Anterior cingulate cortex (tissue), 58 donors: ENCODE measurements at regions not wholly inside any gene's neighbourhood (a gene's known extent, or its start where the extent isn't known, plus 50 kb on each side); places are given as distances from the start of the nearest gene placed in this dataset.
A peak's percentile ranks its signal among the peaks of the same experiment; 100 is the strongest.
"Not testable (repeated sequence)": the region's sequence is repeated elsewhere in the genome, so short reads cannot be mapped to it uniquely, and the experiment has no call there.

Experiments
- DNase-seq, 58 donors: peaks; one replicate each; lab custom pipeline; 2025; lab: John Stamatoyannopoulos, UW

DNA sequence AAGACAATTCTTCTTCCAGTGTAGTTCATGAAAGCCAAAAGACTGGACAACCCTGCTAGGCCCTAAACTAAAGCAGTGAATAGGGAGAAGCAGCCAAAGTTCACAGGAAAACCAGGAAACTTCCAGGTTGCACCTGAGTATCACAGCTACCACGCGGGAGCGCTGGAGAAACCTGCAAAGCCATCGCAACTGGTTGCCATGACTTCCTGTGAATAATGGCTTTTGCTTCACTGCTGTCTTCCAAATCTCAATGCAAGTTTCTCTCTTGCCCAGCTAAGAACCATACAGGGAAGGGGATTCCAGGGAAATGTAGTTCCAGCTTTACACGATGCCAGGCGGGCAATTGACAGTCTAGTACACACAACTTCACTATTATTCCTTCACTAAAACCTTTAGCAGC lies 114.1 kb downstream of the GXYLT1 start:
- no peak for DNase-seq

- DNase-seq: peak in 2 of 58 donors; percentile 1 to 3
Measured at GRCh38 chr12:42027546-42027945, 117.1 kb downstream of the GXYLT1 start.

DNA sequence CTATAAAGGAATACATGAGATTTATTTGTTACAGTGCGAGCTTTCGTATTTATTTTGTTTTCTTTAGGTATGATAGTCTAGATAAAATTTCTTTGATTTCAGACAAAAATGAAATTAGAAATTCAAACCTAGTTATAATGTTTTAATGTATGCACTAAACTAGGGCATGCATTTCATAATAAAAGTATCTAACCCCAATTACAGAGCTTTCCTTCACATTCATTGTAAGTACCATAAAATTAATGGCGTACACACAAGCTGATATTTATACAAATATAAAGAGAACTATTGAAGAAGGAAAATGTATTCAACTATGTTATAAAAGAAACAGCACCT lies 120.2 kb downstream of the GXYLT1 start:
- no peak for DNase-seq

GRCh38 chr12:42023733-42024494 lies 120.8 kb downstream of the GXYLT1 start:
- DNase-seq: peak in 57 of 58 donors; percentile 6 to 79 (median 51)

DNA sequence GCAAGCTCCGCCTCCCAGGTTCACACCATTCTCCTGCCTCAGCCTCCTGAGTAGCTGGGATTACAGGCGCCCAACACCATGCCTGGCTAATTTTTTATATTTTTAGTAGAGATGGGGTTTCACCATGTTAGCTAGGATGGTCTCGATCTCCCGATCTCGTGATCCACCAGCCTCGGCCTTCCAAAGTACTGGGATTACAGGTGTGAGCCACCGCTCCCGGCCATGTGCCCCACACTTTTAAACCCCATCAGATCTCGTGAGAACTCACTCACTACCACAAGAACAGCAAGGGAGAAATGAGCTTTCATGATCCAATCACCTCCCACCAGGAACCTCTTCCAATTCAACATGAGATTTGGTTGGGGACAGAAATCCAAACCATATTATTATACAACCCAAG lies 122.7 kb downstream of the GXYLT1 start:
- DNase-seq: not testable (repeated sequence)

GRCh38 chr12:42021469-42021868 lies 123.2 kb downstream of the GXYLT1 start:
- no peak for DNase-seq

- no peak for DNase-seq
Measured at GRCh38 chr12:42020226-42020625, 124.4 kb downstream of the GXYLT1 start.

DNA sequence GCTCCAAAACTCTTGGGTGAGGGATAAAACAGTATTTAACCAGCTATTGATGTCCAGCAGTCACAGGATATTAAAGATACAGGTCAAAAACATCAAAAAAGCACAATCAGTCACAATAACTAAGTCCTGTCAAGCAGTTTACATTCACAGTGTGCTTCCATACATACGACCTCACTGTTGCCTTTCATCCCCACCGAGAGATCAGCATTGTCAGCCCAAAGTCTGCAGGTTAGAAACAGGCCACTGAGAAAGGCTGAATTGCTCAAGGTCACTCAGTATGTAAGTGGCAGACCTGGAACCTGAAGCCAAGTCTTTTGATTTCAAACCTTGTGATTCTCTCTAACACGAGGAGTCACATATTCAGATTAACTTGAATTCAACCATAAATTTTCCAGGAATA lies 124.9 kb downstream of the GXYLT1 start:
- DNase-seq: no peak

DNA sequence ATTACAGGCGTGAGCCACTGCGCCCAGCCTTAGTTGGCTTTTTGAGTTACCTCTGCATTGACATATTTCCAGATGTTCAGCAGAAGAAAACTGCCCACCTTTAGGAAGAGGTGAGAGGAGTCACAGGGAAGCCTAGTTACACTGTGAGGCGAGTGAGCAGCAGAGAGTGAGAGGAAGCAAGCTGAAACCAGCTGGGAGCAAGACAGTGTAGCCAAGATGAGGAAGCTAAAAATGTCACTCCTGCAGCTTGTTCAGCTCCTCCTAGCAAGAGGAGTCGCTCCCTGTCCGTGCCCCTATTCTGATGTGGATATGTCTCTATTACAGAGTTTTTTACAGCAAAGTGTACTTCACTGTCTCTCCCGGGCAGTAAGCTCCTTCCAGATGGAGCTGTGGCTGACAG lies 127.6 kb downstream of the GXYLT1 start:
- DNase-seq: no peak

DNA sequence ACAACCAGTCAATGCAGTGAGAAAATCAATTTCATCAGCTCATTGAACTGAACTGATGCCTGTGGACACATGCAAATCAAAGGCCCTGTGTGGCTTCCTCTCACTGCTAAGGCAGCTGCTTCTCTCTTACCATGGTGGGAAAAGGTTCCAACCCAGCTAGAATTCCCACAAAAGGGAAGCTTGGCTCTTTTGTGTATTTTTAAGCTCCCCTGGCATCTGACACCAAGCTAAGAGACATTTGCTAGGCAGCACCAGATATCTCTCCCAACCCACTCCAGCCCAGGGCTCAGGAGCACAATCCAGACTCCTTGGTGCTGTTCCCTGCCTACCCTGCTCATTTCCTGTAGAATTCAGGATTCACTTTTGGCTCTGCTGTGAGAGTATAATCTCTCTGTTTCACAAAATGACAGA lies 129.6 kb downstream of the GXYLT1 start:
- DNase-seq: no peak

DNA sequence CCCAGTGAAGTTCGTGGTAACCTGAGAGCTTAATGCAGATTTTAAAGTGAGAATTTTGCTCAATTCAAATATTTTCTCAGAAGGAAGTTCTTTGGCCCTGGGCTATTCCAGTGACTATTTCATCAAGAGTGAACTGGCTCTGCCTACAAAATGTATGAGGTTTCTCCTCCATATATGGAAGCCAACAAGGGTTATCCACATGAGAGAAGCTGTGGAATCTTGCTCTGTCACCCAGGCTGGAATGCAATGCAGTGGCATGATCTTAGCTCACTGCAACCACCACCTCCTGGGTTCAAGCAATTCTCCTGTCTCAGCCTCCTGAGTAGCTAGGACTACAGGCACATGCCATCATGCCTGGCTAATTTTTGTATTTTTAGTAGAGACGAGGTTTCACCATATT lies 132.2 kb downstream of the GXYLT1 start:
- not testable (repeated sequence) for DNase-seq

DNA sequence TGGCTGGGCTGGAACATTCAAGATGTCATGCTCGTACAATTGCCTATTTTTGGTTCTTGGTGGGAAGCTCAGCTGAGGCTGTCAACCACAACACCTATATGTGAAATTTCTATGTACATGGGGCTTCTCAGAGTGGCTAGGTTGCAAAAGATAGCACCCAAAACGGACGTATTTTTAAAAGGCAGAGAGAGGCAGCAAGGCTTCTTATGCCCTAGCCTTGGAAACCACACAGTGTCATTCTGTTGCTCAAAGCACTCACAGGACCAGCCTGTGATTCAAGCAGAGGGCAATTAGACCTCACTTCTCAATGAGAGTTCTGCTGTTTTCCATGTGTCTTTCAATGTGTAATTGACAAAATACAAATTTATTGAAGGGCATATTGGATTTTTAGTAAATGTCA lies 134.0 kb downstream of the GXYLT1 start:
- DNase-seq: no peak

- DNase-seq: no peak
Measured at GRCh38 chr12:42010257-42010656, 134.4 kb downstream of the GXYLT1 start.

DNA sequence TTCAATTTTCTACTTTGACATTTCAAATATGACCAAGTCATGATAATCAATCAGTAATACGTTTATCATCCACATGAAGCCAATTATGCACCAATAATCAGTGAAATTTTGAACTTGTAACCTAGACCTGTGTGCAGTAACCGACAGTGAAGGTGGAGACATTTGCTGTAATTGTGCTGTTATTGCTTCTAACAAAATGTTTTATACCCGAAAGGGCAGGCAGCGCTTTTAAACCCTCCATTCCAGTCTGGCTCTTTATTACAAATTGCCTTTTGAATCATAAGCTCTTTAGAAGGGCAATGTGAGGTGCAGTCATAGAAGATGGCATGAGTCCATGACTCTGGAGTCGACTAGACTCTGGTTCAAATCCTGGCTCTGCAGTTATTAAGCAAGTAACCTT lies 135.7 kb downstream of the GXYLT1 start:
- no peak for DNase-seq

DNA sequence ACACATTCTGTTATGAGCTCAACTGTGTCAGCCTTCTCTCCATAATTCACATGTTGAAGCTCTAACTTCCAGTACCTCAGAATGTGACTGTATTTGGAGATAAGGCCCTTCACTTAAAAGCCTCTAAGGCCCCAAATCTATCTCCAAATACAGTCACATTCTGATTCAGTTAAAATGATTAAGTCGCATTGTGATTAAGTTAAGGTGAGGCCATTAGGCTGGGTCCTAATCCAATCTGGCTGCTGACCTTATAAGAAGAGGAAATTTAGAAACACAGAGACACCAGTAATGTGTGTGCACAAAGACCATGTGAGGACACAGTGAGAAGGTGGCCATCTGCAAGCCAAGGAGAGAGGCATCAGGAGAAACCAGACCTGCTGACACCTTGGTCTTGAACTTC lies 141.6 kb downstream of the GXYLT1 start:
- no peak for DNase-seq

DNA sequence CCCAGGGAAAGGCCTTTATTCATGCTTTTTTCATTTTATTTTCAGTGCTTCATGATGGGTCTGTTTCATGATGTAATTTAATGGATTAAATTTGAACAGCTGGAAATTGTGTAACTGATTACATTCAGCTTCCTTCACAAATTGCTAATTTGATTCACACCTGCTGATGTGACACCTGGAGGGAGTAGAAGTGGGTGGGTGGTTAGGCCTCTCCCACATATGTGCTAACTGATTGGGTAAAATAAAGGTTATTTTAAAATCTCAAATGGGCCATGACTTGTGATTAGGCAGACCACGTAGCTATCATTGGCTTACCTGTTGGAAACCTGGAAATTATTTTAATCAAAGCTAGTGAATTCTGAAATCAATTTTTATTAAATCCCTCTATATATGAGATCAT lies 142.1 kb downstream of the GXYLT1 start:
- DNase-seq: no peak

DNA sequence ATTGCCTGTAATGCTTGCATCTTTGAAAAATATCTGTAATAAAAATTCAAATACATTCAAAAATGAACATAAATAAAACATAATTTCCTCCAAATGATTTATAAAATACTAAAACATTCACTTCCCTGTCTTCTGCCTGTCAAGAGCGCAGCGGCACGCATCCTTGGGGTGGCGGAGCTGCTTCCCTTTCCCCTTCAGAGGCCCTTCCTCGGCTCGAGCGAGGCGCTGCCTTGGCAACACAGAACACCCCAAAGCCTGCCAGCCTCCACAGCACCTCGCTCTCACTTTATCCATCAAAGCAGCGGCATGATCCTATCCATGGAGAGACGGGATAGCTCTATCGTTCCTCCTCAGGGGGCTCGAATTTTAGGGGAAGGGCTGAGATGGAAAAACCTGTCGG lies 146.2 kb downstream of the GXYLT1 start:
- peak in 4 of 58 donors; percentile 3 to 6 (median 4) for DNase-seq

DNA sequence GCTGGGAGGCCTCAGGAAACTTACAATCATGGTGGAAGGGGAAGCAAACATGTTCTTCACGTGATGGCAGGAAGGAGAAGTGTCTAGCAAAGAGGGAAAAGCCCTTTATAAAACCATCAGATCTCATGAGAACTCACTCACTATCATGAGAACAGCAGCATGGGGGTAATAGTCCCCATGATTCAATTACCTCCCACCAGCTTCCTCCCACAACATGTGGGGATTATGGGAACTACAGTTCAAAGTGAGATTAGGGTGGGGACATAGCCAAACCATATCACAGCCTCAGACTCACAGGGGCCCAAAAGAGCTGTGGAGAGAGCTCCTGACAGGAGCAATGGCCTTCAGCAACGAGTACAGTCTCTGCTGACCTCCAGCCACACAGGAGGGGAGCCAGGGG lies 151.4 kb downstream of the GXYLT1 start:
- no peak for DNase-seq

- no peak for DNase-seq
Measured at GRCh38 chr12:41992692-41993215, 151.9 kb downstream of the GXYLT1 start.

GRCh38 chr12:41992022-41992421 lies 152.7 kb downstream of the GXYLT1 start:
- DNase-seq: no peak

- DNase-seq: no peak
Measured at GRCh38 chr12:41988715-41989114, 156.0 kb downstream of the GXYLT1 start.

DNA sequence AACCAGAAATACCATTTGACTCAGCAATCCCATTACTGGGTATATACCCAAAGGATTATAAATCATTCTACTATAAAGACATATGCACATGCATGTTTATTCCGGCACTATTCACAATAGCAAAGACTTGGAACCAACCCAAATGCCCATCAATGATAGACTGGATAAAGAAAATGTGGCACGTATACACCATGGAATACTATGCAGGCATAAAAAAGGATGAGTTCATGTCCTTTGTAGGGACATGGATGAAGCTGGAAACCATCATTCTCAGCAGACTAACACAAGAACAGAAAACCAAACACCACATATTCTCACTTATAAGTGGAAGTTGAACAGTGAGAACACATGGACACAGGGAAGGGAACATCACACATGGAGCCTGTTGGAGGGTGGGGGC lies 158.2 kb downstream of the GXYLT1 start:
- not testable (repeated sequence) for DNase-seq

- no peak for DNase-seq
Measured at GRCh38 chr12:41983856-41984255, 160.8 kb downstream of the GXYLT1 start.
